IPS-NIHi7 (cell line): ENCODE measurements at regions not wholly inside any gene's neighbourhood (a gene's known extent, or its start where the extent isn't known, plus 50 kb on each side); places are given as distances from the start of the nearest gene placed in this dataset.
A peak's percentile ranks its signal among the peaks of the same experiment; 100 is the strongest.
"Not testable (repeated sequence)": the region's sequence is repeated elsewhere in the genome, so short reads cannot be mapped to it uniquely, and the experiment has no call there.

Experiments used
- DNase-seq: peaks from one replicate; pipeline ENCODE4 v3.0.0; 2012; ENCODE audit warnings: mixed read lengths; ENCODE audit errors: extremely low spot score

GRCh38 chr4:163077680-163078079 lies 89.0 kb downstream of the NAF1 start:
- DNase-seq: no peak

- DNase-seq: no peak
These were observed 94.5 kb downstream of the NAF1 start for GRCh38 chr4:163072222-163072621.

DNA sequence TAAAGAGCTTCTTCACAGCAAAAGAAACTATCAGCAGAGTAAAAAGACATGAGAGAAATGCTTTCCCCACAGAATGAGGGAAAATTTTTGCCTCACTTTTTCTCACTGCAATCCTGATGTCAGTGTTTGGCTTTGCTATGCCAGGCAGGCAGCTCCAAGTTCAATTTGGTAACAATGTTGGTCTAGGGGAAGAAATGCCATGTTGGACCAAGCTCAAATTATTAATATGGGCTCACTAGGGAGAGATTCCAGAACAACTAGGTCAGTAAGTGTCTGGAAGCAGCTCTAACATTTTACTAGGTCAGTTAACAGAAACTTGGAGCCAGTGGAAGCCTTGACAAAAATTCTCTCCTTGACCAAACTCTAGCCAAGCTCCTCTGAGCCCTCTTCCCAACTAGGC lies 95.4 kb downstream of the NAF1 start:
- DNase-seq: no peak

DNA sequence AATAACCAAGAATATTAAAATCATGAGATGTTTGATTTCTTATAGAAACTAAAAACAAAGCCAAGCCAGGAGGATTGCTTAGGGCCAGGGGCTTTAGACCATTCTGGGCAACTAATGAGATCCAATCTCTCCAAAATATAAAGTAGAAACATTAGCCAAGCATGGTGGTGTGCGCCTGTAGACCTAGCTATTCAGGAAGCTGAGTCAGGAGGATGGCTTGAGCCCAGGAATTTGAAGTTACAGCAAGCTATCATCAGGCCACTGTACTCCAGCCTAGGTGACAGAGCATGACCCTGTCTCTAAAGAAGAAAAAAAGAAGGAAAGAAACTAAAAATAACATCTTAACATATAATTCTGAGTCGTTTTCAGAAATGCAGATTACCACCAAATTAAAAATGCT lies 96.7 kb downstream of the NAF1 start:
- DNase-seq: no peak

GRCh38 chr4:163063891-163064290 lies 102.8 kb downstream of the NAF1 start:
- no peak for DNase-seq

GRCh38 chr4:163048447-163048846 lies 118.2 kb downstream of the NAF1 start:
- DNase-seq: peak; percentile 64

DNA sequence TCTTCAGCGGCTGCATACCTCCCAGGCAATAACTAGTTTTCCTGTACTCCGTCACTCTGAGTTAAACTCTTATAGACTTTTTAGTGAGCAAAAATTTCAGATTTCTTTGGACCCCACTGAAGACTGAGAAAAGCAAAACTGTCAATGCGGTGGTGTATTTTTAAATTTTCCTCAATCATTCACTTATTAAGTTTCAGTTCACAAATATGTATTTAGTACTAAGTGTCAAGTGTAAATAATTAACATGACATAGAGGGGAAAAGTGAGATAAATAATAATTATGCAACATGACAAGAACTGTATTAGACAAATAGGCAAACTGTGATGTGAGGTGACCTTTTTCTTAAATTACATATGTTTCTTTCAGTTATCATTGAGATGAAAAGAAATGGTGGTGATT lies 124.4 kb downstream of the NAF1 start:
- no peak for DNase-seq

- no peak for DNase-seq
These were observed 149.6 kb downstream of the NAF1 start for GRCh38 chr4:163017135-163017534.

GRCh38 chr4:163012816-163013215 lies 153.9 kb downstream of the NAF1 start:
- no peak for DNase-seq

- no peak for DNase-seq
These were observed 162.7 kb downstream of the NAF1 start for GRCh38 chr4:163003979-163004378.

DNA sequence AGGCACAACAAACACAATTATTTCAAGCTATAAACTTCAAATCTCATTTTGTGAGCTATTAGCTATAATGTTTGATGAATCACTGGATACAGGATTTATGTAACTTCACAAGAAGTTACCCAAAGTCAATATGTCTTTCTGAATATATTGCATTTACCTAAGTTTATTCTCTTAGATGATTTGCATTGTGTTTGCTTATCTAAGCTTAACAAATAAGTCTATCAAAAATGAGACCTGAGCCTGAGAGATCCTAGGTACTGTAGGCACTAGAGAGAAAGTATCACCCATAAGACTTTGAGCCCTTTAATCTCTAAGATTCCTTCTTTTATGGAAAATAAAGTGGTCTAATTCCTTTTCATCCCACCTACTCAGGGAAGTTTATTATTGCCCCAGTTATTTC lies 178.2 kb downstream of the NAF1 start:
- no peak for DNase-seq

DNA sequence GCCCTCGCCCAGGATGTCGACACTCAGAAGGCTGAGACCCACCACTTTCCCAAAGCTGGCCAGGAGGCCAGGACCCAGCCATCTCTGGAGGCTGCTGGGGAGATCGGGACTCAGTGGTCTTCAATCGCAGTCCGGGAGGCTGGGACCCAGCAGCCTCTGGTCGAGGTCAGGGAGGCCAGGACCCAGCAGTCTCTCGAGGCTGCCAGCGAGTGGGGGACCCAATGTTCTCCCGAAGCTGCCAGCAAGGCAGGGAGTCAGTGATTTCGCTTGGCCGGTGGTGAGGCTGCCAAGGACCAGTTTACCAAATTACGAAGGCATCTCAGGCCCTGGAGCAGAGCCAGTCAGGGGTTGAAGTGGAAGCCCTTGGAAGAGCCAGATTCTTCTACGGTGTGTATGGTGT lies 181.6 kb downstream of the NAF1 start:
- no peak for DNase-seq

DNA sequence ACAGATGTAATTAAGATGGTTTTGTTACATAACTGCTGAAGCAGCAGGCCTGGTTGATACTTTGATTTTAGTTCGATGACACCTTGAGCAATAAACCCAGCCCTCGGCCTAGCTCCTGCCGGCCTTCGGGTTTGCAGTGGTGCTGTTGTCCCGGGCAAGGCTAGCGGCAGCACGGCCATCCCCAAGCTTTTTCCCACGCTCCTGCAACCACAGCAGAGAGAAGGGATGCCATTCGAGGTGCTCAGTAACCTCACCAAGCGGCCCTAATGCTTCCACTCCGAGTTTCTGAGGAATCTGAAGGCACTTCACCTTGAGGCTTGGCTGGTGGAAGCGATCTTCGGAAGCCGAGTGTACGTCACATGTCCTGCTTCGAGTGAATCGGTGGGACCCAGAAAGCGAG lies 182.1 kb downstream of the NAF1 start:
- DNase-seq: no peak

DNA sequence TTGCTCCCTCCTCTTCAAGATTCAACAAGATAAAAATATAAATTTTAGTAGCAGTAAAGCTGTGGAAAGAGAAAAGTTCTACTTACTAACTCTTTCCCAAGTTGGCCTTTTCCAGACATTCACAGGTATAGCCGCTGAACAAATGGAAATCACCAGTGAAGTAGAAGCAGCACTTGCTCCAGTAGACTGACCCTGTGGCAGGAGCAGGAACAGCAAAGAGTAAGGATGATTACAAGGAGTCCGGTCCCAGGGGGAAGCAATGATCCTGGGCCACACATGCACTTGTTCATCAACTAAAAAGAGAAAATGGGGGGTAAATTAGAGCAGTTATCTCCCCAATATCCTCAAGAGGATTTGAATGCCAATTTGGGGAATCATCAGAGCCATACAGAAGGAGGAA lies 184.9 kb downstream of the NAF1 start:
- DNase-seq: no peak

GRCh38 chr4:162978398-162978797 lies 188.3 kb downstream of the NAF1 start:
- DNase-seq: no peak

GRCh38 chr4:162977788-162978187 lies 188.9 kb downstream of the NAF1 start:
- DNase-seq: no peak

- DNase-seq: no peak
These were observed 193.9 kb downstream of the NAF1 start for GRCh38 chr4:162972661-162973330.

- no peak for DNase-seq
These were observed 197.5 kb downstream of the NAF1 start for GRCh38 chr4:162969194-162969593.

GRCh38 chr4:162965978-162966377 lies 200.7 kb downstream of the NAF1 start:
- not testable (repeated sequence) for DNase-seq

- DNase-seq: peak; percentile 52
These were observed 207.6 kb downstream of the NAF1 start for GRCh38 chr4:162959046-162959445.

- no peak for DNase-seq
These were observed 209.1 kb downstream of the NAF1 start for GRCh38 chr4:162957521-162958143.

DNA sequence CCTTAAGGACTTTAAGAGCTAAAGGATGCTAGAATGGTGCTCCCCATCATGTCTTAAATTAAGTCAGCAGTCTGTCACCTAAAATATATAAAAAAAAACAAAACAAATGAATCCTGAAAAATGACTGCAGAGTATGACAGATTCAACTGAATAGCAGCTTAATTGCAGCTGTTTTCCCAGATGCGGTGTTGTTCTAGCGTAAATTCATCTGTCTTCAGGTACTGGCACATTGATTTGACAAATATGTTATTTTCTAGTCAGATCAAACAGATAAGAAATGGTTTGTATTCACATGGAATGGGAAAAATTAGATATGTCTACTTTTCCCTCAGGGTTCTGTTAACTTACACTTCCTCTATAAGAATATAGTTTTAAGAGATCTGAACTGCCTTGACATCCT lies 211.7 kb downstream of the NAF1 start:
- no peak for DNase-seq

DNA sequence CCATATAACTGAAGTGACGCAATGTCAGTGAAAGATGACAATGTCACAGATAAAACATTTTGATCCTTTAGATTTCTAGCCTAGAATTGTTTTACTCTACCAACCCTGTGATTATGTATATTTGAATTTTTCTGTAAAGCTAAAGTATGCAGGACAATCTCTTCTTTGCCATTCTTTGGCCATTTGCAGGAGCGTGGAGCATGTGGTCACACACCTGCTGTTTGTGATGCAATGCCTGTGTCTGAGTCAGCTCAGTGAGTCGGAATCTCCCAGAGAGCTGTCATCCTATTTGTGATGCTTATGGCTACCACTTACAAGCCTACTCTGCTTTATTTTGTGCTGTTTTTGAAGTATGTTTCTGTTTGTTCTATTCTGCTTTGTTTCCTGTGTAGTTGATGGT lies 214.5 kb downstream of the NAF1 start:
- DNase-seq: peak; percentile 26

DNA sequence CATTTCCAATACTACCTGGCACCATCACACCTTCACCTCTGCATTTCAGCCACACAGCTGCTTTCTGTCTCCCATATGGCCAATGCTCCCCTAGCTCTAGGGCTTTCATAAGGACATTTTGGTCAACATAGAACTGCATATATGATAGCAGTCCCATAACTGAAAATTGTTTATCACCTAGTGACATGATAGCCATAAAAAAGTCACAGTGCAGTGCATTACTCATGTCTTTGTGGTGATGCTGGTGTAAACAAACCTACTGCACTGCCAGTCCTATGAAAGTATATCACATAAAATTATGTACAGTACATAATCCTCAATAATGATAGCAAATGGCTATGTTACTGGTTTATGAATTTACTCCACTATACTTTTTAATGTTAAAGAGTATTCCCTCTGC lies 221.0 kb downstream of the NAF1 start:
- DNase-seq: no peak
